ENCODE measurements at regions not wholly inside any gene's neighbourhood (a gene's known extent, or its start where the extent isn't known, plus 50 kb on each side); places are given as distances from the start of the nearest gene placed in this dataset.

DNA sequence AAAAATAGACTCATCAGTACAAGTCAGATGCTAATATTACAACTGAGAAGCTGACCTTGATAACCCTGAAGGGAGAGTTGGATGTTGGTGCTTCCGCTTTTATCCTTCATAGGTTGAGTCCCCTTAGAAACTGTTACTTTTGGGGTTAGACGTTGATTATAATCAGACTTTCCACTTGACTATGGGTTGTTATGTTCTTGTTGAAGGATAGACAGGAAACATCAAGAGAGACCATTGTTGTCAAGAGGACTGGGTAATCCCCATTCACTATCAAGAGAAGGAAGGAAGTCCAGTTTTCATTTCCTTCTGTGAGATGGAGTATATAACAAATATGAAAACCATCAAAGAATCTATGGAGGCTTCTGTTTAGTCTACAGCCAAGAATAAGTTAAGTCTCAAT lies 229.9 kb upstream of the AFF2 start:
- TF ChIP-seq EP300 (IDR thresholded peaks at IDR 0.05) (no peak), POLR2A (IDR thresholded peaks at IDR 0.05) (no peak)
- TF ChIP-seq, protein P1, sequence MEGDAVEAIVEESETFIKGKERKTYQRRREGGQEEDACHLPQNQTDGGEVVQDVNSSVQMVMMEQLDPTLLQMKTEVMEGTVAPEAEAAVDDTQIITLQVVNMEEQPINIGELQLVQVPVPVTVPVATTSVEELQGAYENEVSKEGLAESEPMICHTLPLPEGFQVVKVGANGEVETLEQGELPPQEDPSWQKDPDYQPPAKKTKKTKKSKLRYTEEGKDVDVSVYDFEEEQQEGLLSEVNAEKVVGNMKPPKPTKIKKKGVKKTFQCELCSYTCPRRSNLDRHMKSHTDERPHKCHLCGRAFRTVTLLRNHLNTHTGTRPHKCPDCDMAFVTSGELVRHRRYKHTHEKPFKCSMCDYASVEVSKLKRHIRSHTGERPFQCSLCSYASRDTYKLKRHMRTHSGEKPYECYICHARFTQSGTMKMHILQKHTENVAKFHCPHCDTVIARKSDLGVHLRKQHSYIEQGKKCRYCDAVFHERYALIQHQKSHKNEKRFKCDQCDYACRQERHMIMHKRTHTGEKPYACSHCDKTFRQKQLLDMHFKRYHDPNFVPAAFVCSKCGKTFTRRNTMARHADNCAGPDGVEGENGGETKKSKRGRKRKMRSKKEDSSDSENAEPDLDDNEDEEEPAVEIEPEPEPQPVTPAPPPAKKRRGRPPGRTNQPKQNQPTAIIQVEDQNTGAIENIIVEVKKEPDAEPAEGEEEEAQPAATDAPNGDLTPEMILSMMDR (IDR thresholded peaks at IDR 0.05), result no peak
